Left lung (tissue), 4 donors: ENCODE measurements at regions not wholly inside any gene's neighbourhood (a gene's known extent, or its start where the extent isn't known, plus 50 kb on each side); places are given as distances from the start of the nearest gene placed in this dataset.

Experiments used
- ATAC-seq: fragments of 200-7000 bp; cut with Tn5 transposase; one replicate; pipeline ENCODE4 v1.9.1; 2020; ENCODE audit warnings: moderate library complexity
- DNase-seq, 4 donors: peaks; one replicate each; pipeline ENCODE4 v3.0.0-alpha.2; 2013 to 2020
- H3K27ac ChIP-seq, 2 donors: fragments of 200-600 bp; sonication (generic) in 1 of 2; one replicate each; pipeline versions ENCODE4 v1.5.0 to v1.8.0; 2020 to 2021
- H3K27me3 ChIP-seq, 2 donors: fragments of 200-600 bp; sonication (generic) in 1 of 2; one replicate each; pipeline versions ENCODE4 v1.5.0 to v1.8.0; 2020 to 2021
- H3K36me3 ChIP-seq, 2 donors: fragments of 200-600 bp; sonication (generic) in 1 of 2; one replicate each; pipeline versions ENCODE4 v1.5.0 to v1.8.0; 2020 to 2021
- H3K4me1 ChIP-seq, 2 donors: fragments of 200-600 bp; one replicate each; pipeline ENCODE4 v1.8.0; 2021
- H3K4me3 ChIP-seq, 2 donors: fragments of 200-600 bp; sonication (generic) in 1 of 2; one replicate each; pipeline versions ENCODE4 v1.5.0 to v1.8.0; 2020 to 2021; ENCODE audit warnings: mild to moderate bottlenecking in 1 of 2
- H3K9me3 ChIP-seq, 2 donors: fragments of 200-600 bp; sonication (generic) in 1 of 2; one replicate each; pipeline versions ENCODE4 v1.5.0 to v1.8.0; 2020 to 2021
- intact Hi-C, 2 donors: fragments of 100-400 bp; cut with DNase I; formaldehyde crosslinking; loops; one replicate each; pipeline versions ENCODE4 v1.11.2 to v1.14.2; 2022
- TF ChIP-seq, protein P1 (sequence below), 2 donors: fragments of 200-600 bp; sonication (generic) in 1 of 2; IDR thresholded peaks; one replicate each; pipeline versions ENCODE4 v1.5.0 to v1.8.0; 2021; ENCODE audit warnings: antibody characterized with exemption in 2 of 2
- donor health status: DM: no; HTN: yes; CAD: no.
- donor health status: DM: no; HTN: no; CAD: no.

DNA sequence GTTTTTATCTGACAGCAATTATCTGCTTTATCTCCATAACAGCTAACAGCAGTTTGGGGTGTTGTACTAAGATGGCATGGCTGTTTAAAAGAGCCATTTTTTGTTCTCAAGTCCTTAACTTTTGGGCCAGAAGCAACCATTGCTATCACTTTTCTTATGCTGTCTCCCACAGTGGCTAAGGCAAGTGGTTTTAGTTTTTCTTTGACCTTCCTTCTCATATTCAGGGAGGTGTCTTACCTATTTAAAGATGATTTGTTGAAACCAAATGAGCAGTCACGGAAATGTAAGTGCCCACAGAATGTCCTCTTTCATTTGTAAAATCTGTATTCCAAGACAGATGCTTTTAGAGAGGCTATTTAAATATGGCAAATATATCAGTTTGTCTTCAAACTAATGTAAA lies 96.8 kb upstream of the USP15 start:
- no peaks in the 10 kb centered on the region for H3K9me3 ChIP-seq
- H3K27me3 ChIP-seq, result no peaks in the 10 kb centered on the region
- H3K4me3 ChIP-seq, result no peak overlapping the region
- no peak for ATAC-seq
- no peaks in the 10 kb centered on the region for H3K36me3 ChIP-seq
- peaks cover 0 to 10% of the 10 kb centered on the region in 2 donors for H3K4me1 ChIP-seq
- no peak overlapping the region for H3K27ac ChIP-seq
- TF ChIP-seq, protein P1, sequence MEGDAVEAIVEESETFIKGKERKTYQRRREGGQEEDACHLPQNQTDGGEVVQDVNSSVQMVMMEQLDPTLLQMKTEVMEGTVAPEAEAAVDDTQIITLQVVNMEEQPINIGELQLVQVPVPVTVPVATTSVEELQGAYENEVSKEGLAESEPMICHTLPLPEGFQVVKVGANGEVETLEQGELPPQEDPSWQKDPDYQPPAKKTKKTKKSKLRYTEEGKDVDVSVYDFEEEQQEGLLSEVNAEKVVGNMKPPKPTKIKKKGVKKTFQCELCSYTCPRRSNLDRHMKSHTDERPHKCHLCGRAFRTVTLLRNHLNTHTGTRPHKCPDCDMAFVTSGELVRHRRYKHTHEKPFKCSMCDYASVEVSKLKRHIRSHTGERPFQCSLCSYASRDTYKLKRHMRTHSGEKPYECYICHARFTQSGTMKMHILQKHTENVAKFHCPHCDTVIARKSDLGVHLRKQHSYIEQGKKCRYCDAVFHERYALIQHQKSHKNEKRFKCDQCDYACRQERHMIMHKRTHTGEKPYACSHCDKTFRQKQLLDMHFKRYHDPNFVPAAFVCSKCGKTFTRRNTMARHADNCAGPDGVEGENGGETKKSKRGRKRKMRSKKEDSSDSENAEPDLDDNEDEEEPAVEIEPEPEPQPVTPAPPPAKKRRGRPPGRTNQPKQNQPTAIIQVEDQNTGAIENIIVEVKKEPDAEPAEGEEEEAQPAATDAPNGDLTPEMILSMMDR (IDR thresholded peaks at IDR 0.05), result no peak
- DNase-seq, result no peak
- intact Hi-C loops, result no loop called here

DNA sequence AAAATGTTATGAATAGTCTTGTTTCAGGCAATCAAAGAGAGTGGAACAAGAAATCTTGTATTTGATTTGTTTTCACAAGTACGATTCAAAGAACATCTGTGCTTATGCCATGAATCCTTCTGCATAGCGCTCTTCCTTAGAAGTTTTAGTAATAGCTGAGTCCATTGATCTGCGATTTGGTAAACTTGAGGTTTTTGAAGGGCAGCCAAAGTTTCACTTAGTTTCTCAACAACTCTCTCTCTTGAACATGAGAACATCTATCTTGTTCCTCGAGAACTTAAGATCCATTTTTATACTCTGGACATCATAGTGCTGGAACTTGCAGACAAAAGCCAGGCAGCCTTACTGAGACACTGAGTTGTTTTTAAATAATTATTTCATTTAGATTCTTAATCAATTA lies 96.2 kb upstream of the USP15 start:
- Histone ChIP-seq H3K27me3 (no peaks in the 10 kb centered on the region), H3K4me3 (no peak overlapping the region), H3K9me3 (no peaks in the 10 kb centered on the region), H3K36me3 (no peaks in the 10 kb centered on the region), H3K4me1 (peaks cover 0 to 3% of the 10 kb centered on the region in 2 donors), H3K27ac (no peak overlapping the region)
- intact Hi-C loops, result no loop called here
- TF ChIP-seq, protein P1 (IDR thresholded peaks at IDR 0.05), result no peak
- no peak for ATAC-seq
- no peak for DNase-seq

DNA sequence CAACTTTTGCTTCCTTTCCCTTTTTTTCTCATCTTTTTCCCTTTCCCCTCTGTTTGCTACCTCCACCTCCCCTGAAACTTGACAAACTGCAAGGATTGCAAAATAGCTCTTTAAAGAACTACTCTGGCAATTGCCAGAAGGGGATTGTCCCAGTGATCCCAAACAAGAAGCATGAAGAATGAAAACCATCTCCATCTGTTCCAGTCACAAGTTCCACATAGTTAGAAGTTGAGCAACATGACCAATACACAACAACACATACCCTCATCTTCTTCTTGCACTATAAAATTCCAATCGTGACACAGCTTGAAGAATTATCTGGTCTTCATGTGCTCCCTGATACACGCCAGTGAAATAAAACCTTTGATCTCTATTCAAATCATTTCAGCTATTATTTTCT lies 93.7 kb upstream of the USP15 start:
- DNase-seq (no peak), ATAC-seq (no peak)
- TF ChIP-seq, protein P1 (IDR thresholded peaks at IDR 0.05), result no peak
- Histone ChIP-seq H3K4me3 (no peak overlapping the region), H3K36me3 (no peaks in the 10 kb centered on the region), H3K4me1 (no peaks in the 10 kb centered on the region), H3K9me3 (no peaks in the 10 kb centered on the region), H3K27me3 (no peaks in the 10 kb centered on the region), H3K27ac (no peak overlapping the region)
- intact Hi-C loops, result no loop called here

DNA sequence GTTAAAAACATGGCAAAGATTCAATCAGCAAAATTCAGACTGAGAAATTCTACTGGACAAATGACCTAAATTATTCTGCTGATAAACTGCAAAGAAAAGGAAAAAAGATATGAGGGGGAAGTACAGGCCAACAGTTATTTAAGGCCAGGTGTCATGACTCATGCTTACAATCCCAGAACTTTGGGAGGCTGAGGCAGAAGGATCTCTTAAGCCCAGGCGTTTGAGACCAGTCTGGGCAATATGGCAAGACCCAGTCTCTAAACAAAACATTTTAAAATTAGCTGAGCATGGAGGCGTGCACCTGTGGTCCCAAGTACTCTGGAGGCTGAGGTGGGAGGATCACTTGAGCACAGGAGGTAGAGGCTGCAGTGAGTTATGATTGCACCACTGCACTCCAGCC lies 91.8 kb upstream of the USP15 start:
- no peaks in the 10 kb centered on the region for H3K36me3 ChIP-seq
- H3K4me1 ChIP-seq, result no peaks in the 10 kb centered on the region
- DNase-seq (no peak), ATAC-seq (no peak)
- H3K4me3 ChIP-seq, result no peak overlapping the region
- intact Hi-C loops, result no loop called here
- H3K27me3 ChIP-seq, result no peaks in the 10 kb centered on the region
- TF ChIP-seq, protein P1 (IDR thresholded peaks at IDR 0.05), result no peak
- no peaks in the 10 kb centered on the region for H3K9me3 ChIP-seq
- no peak overlapping the region for H3K27ac ChIP-seq

DNA sequence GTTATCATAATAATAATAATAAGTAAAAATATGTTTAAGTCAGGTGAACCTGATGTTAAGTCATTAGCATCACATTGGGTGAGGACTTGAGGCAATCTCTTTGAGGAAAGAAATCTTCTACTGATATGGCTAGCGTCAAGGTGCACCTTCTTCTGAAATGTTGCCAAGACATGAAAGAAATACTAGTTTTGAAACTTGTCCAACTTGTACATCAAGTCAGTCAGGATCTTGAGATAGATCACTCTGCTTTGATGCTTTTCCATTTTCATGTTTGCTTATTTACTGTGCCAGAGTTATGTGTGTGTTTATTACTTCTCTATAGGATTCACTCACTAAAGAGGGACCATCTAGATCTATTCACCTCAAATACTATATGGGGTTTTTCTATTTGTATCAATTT lies 90.0 kb upstream of the USP15 start:
- TF ChIP-seq, protein P1 (IDR thresholded peaks at IDR 0.05), result no peak
- Histone ChIP-seq H3K27me3 (no peaks in the 10 kb centered on the region), H3K36me3 (no peaks in the 10 kb centered on the region), H3K4me1 (no peaks in the 10 kb centered on the region), H3K4me3 (no peak overlapping the region), H3K27ac (no peak overlapping the region), H3K9me3 (no peaks in the 10 kb centered on the region)
- intact Hi-C loops, result no loop called here
- ATAC-seq, result no peak
- DNase-seq, result no peak
